ENCODE measurements at regions not wholly inside any gene's neighbourhood (a gene's known extent, or its start where the extent isn't known, plus 50 kb on each side); places are given as distances from the start of the nearest gene placed in this dataset.

GRCh38 chr7:50156706-50157105 lies 63.7 kb upstream of the ZPBP start:
- H3K4me2 ChIP-seq (ENCODE audit: control insufficient read depth, insufficient read depth): no peak overlapping the region; the same call in 1 of the 2 replicates
- in situ Hi-C loops (cut with MboI) (no loop called here), intact Hi-C loops (cut with micrococcal nuclease; ENCODE audit: unreplicated experiment) (no loop called here)
- no peaks in the 10 kb centered on the region for H3K27me3 ChIP-seq (replicated peaks in 1 of 2; ENCODE audit: control insufficient read depth in 2 of 2, insufficient read depth in 2 of 2, low read length in 1 of 2)
- SMC1A ChIA-PET (ENCODE audit: uncharacterized antibody, unreplicated experiment): interaction anchor here (1.2 to 2.8 kb wide), 9 partner anchors 9 to 259 kb away, joined by 3 to 24 read pairs (median 4); no protein-coding TSS in a partner anchor
- BruUV-seq (replicated peaks): no TSS peak
- WGBS (ENCODE audit: insufficient coverage, insufficient replicate concordance, low lambda C conversion rate, missing lambda C conversion rate): 26% methylated on average over 5 of the region's 5 CpGs
- RAD21 ChIA-PET (ENCODE audit: unreplicated experiment): interaction anchor here (0.8 to 1.7 kb wide), 8 partner anchors 9 to 212 kb away, joined by 3 to 11 read pairs (median 4); no protein-coding TSS in a partner anchor
- peak; percentile 36 for ATAC-seq
- no peaks in the 10 kb centered on the region for H3K36me3 ChIP-seq (ENCODE audit: control insufficient read depth in 2 of 2, insufficient read depth in 2 of 2, low read length in 1 of 2)
- H4K20me1 ChIP-seq (ENCODE audit: control insufficient read depth, insufficient read depth): no peaks in the 10 kb centered on the region
- POLR2A ChIA-PET: interaction anchor here (0.7 to 1.2 kb wide), 5 partner anchors 9 to 17 kb away, joined by 3 to 4 read pairs (median 4); no protein-coding TSS in a partner anchor
- peak; percentile 69 for FAIRE-seq
- TF ChIP-seq SMAD5 (IDR thresholded peaks at IDR 0.05; ENCODE audit: low read depth) (no peak), GABPA (IDR thresholded peaks at IDR 0.05; ENCODE audit: low read depth) (no peak), ZNF24 (IDR thresholded peaks at IDR 0.05) (no peak), RFX5 (IDR thresholded peaks at IDR 0.05; ENCODE audit: low read depth, low read length) (no peak), MTA3 (IDR thresholded peaks at IDR 0.05; ENCODE audit: borderline replicate concordance, low read length) (no peak), MEF2A (IDR thresholded peaks at IDR 0.05; ENCODE audit: insufficient read depth, low read depth, low read length) (no peak), PAX8 (IDR thresholded peaks at IDR 0.05) (no peak), DPF2 (IDR thresholded peaks at IDR 0.05) (no peak), SMC3 (IDR thresholded peaks at IDR 0.05; ENCODE audit: borderline replicate concordance, low read length) (no peak), IKZF2 (IDR thresholded peaks at IDR 0.05) (no peak), CBFB (IDR thresholded peaks at IDR 0.05; ENCODE audit: low read depth) (no peak)
- H3K4me3 ChIP-seq: no peak overlapping the region
- H3K9me3 ChIP-seq (replicated peaks; ENCODE audit: control insufficient read depth, insufficient read depth, low read length): no peaks in the 10 kb centered on the region
- no peak overlapping the region; the same call in 1 of the 2 replicates for H3K9ac ChIP-seq (ENCODE audit: control insufficient read depth, insufficient read depth, low read length)
- H3K4me1 ChIP-seq (ENCODE audit: control insufficient read depth, insufficient read depth, low read length): peaks cover 14% of the 10 kb centered on the region
- no peak overlapping the region for H3K27ac ChIP-seq (ENCODE audit: control insufficient read depth, insufficient read depth)
- CTCF ChIA-PET: interaction anchor here (1.0 to 3.1 kb wide), 9 partner anchors 9 to 261 kb away, joined by 3 to 16 read pairs (median 4); no protein-coding TSS in a partner anchor
- DNase-seq (ENCODE audit: low read depth, low spot score): no peak
- H2AFZ ChIP-seq (ENCODE audit: control insufficient read depth, low read depth, low read length): peak overlapping the region; percentile 85
- H3K79me2 ChIP-seq (ENCODE audit: control insufficient read depth, insufficient read depth, low read length): no peaks in the 10 kb centered on the region

Measured in GM12878 (cell line).